ENCODE measurements at regions not wholly inside any gene's neighbourhood (a gene's known extent, or its start where the extent isn't known, plus 50 kb on each side); places are given as distances from the start of the nearest gene placed in this dataset.

DNA sequence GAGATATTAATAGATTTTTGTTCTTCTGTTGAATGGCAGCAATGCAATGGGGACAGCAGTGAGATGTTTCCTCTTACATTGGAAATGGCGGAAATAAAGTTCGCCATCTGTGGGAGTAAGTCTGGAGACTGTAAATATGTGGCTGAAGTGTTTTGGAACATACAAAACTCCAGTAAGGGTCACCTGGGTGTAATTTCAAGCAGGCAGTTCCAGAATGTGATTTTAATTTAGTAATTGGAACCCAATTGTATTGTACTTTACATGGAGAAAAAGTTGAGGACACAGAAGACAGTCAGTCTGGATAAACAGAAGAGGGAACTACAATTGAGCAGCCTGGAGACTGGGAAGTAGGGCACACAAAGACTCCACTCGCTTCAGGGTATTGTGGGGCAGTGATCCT lies 108.6 kb downstream of the NTMT2 start:
- DNase-seq (ENCODE audit: extremely low read depth in 1 of 4, low spot score in 3 of 4) (no peak), FAIRE-seq (no peak), ATAC-seq (no peak)
- Histone ChIP-seq H3K27ac (ENCODE audit: extremely low read depth, low read depth, low read length) (no peak overlapping the region), H3K27me3 (ENCODE audit: control insufficient read depth in 2 of 2, insufficient read depth in 2 of 2, low read length in 2 of 2) (no peaks in the 10 kb centered on the region), H3K9me3 (replicated peaks; ENCODE audit: control insufficient read depth, insufficient read depth, low read depth, low read length) (peaks cover 3% of the 10 kb centered on the region; the same call in 1 of the 2 replicates), H2AFZ (ENCODE audit: low read depth, low read length) (no peak overlapping the region), H3K4me1 (replicated peaks in 1 of 2; ENCODE audit: control insufficient read depth in 2 of 2, insufficient read depth in 2 of 2, low read length in 2 of 2) (no peaks in the 10 kb centered on the region), H3K4me3 (no peak overlapping the region), H3K4me2 (ENCODE audit: insufficient read depth, low read length) (no peak overlapping the region), H3K36me3 (ENCODE audit: control insufficient read depth, insufficient read depth, low read length) (no peaks in the 10 kb centered on the region), H3K79me2 (ENCODE audit: control insufficient read depth, insufficient read depth, low read length) (no peaks in the 10 kb centered on the region), H3K9me1 (ENCODE audit: control insufficient read depth, insufficient read depth, low read length) (no peaks in the 10 kb centered on the region), H4K20me1 (replicated peaks; ENCODE audit: control insufficient read depth, insufficient read depth, low read length) (no peaks in the 10 kb centered on the region), H3K9ac (ENCODE audit: insufficient read depth in 1 of 2, low read depth in 2 of 2, low read length in 2 of 2) (no peak overlapping the region)
- in situ Hi-C loops (cut with MboI), result no loop called here
- intact Hi-C loops (cut with micrococcal nuclease), result loop anchor here (10.0 kb wide), 1 partner anchor 240 kb away; no protein-coding TSS in a partner anchor
- no TSS peak for BruUV-seq (replicated peaks)
- CTCF ChIA-PET (ENCODE audit: low intra/inter-chr PET ratio), result no interaction called here
- POLR2A ChIA-PET, result no interaction called here
- WGBS (ENCODE audit: insufficient coverage, low coverage, missing lambda C conversion rate), result 3% methylated on average over 3 of the region's 3 CpGs
- TF ChIP-seq ZNF561 (CRISPR knock-in tag; conservative IDR thresholded peaks at IDR 0.05) (no peak), POLR2G (IDR thresholded peaks at IDR 0.05; ENCODE audit: low read depth, low read length) (no peak), PCBP2 (IDR thresholded peaks at IDR 0.05; ENCODE audit: low read depth, low read length, poor library complexity, severe bottlenecking) (no peak), FOXP1 (CRISPR knock-in tag; IDR thresholded peaks at IDR 0.05) (no peak), HDGF (IDR thresholded peaks at IDR 0.05) (no peak), BRCA1 (IDR thresholded peaks at IDR 0.05) (no peak), BRCA1 (CRISPR knock-in tag; IDR thresholded peaks at IDR 0.05) (no peak), NUFIP1 (IDR thresholded peaks at IDR 0.05; ENCODE audit: partially characterized antibody) (no peak)
- TF ChIP-seq, protein P1, sequence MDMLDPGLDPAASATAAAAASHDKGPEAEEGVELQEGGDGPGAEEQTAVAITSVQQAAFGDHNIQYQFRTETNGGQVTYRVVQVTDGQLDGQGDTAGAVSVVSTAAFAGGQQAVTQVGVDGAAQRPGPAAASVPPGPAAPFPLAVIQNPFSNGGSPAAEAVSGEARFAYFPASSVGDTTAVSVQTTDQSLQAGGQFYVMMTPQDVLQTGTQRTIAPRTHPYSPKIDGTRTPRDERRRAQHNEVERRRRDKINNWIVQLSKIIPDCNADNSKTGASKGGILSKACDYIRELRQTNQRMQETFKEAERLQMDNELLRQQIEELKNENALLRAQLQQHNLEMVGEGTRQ (CRISPR knock-in tag; IDR thresholded peaks at IDR 0.05), result no peak
- TF ChIP-seq, protein P2, sequence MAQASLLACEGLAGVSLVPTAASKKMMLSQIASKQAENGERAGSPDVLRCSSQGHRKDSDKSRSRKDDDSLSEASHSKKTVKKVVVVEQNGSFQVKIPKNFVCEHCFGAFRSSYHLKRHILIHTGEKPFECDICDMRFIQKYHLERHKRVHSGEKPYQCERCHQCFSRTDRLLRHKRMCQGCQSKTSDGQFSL (CRISPR knock-in tag; IDR thresholded peaks at IDR 0.05), result no peak
- TF ChIP-seq, protein P2 (tag; IDR thresholded peaks at IDR 0.05), result no peak
- TF ChIP-seq, protein P3, sequence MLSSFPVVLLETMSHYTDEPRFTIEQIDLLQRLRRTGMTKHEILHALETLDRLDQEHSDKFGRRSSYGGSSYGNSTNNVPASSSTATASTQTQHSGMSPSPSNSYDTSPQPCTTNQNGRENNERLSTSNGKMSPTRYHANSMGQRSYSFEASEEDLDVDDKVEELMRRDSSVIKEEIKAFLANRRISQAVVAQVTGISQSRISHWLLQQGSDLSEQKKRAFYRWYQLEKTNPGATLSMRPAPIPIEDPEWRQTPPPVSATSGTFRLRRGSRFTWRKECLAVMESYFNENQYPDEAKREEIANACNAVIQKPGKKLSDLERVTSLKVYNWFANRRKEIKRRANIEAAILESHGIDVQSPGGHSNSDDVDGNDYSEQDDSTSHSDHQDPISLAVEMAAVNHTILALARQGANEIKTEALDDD (IDR thresholded peaks at IDR 0.05), result no peak
- TF ChIP-seq, protein P4, sequence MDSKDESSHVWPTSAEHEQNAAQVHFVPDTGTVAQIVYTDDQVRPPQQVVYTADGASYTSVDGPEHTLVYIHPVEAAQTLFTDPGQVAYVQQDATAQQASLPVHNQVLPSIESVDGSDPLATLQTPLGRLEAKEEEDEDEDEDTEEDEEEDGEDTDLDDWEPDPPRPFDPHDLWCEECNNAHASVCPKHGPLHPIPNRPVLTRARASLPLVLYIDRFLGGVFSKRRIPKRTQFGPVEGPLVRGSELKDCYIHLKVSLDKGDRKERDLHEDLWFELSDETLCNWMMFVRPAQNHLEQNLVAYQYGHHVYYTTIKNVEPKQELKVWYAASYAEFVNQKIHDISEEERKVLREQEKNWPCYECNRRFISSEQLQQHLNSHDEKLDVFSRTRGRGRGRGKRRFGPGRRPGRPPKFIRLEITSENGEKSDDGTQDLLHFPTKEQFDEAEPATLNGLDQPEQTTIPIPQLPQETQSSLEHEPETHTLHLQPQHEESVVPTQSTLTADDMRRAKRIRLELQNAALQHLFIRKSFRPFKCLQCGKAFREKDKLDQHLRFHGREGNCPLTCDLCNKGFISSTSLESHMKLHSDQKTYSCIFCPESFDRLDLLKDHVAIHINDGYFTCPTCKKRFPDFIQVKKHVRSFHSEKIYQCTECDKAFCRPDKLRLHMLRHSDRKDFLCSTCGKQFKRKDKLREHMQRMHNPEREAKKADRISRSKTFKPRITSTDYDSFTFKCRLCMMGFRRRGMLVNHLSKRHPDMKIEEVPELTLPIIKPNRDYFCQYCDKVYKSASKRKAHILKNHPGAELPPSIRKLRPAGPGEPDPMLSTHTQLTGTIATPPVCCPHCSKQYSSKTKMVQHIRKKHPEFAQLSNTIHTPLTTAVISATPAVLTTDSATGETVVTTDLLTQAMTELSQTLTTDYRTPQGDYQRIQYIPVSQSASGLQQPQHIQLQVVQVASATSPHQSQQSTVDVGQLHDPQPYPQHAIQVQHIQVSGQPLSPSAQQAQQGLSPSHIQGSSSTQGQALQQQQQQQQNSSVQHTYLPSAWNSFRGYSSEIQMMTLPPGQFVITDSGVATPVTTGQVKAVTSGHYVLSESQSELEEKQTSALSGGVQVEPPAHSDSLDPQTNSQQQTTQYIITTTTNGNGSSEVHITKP (IDR thresholded peaks at IDR 0.05; ENCODE audit: partially characterized antibody), result no peak
- TF ChIP-seq, protein P5, sequence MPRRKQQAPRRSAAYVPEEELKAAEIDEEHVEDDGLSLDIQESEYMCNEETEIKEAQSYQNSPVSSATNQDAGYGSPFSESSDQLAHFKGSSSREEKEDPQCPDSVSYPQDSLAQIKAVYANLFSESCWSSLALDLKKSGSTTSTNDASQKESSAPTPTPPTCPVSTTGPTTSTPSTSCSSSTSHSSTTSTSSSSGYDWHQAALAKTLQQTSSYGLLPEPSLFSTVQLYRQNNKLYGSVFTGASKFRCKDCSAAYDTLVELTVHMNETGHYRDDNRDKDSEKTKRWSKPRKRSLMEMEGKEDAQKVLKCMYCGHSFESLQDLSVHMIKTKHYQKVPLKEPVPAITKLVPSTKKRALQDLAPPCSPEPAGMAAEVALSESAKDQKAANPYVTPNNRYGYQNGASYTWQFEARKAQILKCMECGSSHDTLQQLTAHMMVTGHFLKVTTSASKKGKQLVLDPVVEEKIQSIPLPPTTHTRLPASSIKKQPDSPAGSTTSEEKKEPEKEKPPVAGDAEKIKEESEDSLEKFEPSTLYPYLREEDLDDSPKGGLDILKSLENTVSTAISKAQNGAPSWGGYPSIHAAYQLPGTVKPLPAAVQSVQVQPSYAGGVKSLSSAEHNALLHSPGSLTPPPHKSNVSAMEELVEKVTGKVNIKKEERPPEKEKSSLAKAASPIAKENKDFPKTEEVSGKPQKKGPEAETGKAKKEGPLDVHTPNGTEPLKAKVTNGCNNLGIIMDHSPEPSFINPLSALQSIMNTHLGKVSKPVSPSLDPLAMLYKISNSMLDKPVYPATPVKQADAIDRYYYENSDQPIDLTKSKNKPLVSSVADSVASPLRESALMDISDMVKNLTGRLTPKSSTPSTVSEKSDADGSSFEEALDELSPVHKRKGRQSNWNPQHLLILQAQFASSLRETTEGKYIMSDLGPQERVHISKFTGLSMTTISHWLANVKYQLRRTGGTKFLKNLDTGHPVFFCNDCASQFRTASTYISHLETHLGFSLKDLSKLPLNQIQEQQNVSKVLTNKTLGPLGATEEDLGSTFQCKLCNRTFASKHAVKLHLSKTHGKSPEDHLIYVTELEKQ (CRISPR knock-in tag; IDR thresholded peaks at IDR 0.05), result no peak
